IMR-90 (cell line): ENCODE measurements at regions not wholly inside any gene's neighbourhood (a gene's known extent, or its start where the extent isn't known, plus 50 kb on each side); places are given as distances from the start of the nearest gene placed in this dataset.

ENCODE experiments used
- ATAC-seq: fragments of 200-7000 bp; cut with Tn5 transposase; 2 replicates; pipeline ENCODE4 v1.9.1; 2020; ENCODE audit warnings: low read depth, mild to moderate bottlenecking, moderate library complexity
- BruUV-seq: library from RNA; stranded (reverse); fragments of 400-500 nt; replicated peaks from 2 replicates; lab custom pipeline; 2021; lab: Mats Ljungman, UMichigan
- CTCF ChIA-PET: fragments of 300-600 bp; formaldehyde crosslinking; extraction: SDS; loops from one replicate; lab custom pipeline; 2021; ENCODE audit warnings: antibody characterized with exemption; lab: Yijun Ruan, JAX
- POLR2A ChIA-PET: fragments of 300-600 bp; sonication (Branson Sonifier 250); formaldehyde crosslinking; loops from one replicate; lab custom pipeline; 2022; ENCODE audit warnings: antibody characterized with exemption; ENCODE audit not compliant: unreplicated experiment; lab: Charles Lee
- DNase-seq: peaks from one replicate; pipeline ENCODE4 v3.0.0; 2013
- H2AFZ ChIP-seq: replicated peaks from 2 replicates; pipeline ENCODE3; 2013; ENCODE audit warnings: low read length, mild to moderate bottlenecking; ENCODE audit not compliant: poor library complexity
- H2AK5ac ChIP-seq: 2 replicates; pipeline ENCODE4 v1.6.1; 2013; ENCODE audit warnings: low read depth, low read length, inconsistent platforms
- H2AK9ac ChIP-seq: replicated peaks from 2 replicates; pipeline ENCODE3; 2013; ENCODE audit warnings: mild to moderate bottlenecking, low read depth, low read length, moderate library complexity; ENCODE audit not compliant: poor library complexity
- H2BK120ac ChIP-seq: 2 replicates; pipeline ENCODE4 v1.6.1; 2013; ENCODE audit warnings: low read depth, low read length, inconsistent platforms
- H2BK15ac ChIP-seq: 3 replicates; pipeline ENCODE4 v1.6.1; 2013; ENCODE audit warnings: low read depth, low read length, inconsistent platforms
- H2BK20ac ChIP-seq: 2 replicates; pipeline ENCODE4 v1.6.1; 2013; ENCODE audit warnings: low read depth, mild to moderate bottlenecking, inconsistent platforms, low read length, moderate library complexity
- H2BK5ac ChIP-seq: 2 replicates; pipeline ENCODE4 v1.6.1; 2013; ENCODE audit warnings: mild to moderate bottlenecking, low read depth, low read length, inconsistent platforms; ENCODE audit not compliant: poor library complexity, severe bottlenecking
- H3K14ac ChIP-seq: replicated peaks from 2 replicates; pipeline ENCODE4 v1.6.1; 2013; ENCODE audit warnings: low read depth, low read length, inconsistent platforms
- H3K18ac ChIP-seq: 2 replicates; pipeline ENCODE4 v1.6.1; 2013; ENCODE audit warnings: low read depth, low read length, control low read depth
- H3K23ac ChIP-seq: 2 replicates; pipeline ENCODE4 v1.6.1; 2013; ENCODE audit warnings: low read depth, low read length, inconsistent platforms
- H3K27ac ChIP-seq: 2 replicates; pipeline ENCODE4 v1.5.1; 2013; ENCODE audit warnings: mild to moderate bottlenecking, control low read depth, low read length; ENCODE audit not compliant: insufficient read depth
- H3K27me3 ChIP-seq: 2 replicates; pipeline ENCODE4 v1.6.1; 2013; ENCODE audit warnings: low read length; ENCODE audit not compliant: control insufficient read depth, insufficient read depth
- H3K36me3 ChIP-seq: 2 replicates; pipeline ENCODE4 v1.6.1; 2013; ENCODE audit warnings: low read length, mixed read lengths; ENCODE audit not compliant: control insufficient read depth, insufficient read depth
- H3K4ac ChIP-seq: 2 replicates; pipeline ENCODE4 v1.6.1; 2013; ENCODE audit warnings: low read depth, low read length, inconsistent platforms
- H3K4me1 ChIP-seq: 2 replicates; pipeline ENCODE4 v1.6.1; 2013; ENCODE audit warnings: low read length, mixed read lengths; ENCODE audit not compliant: control insufficient read depth, insufficient read depth
- H3K4me2 ChIP-seq: 2 replicates; pipeline ENCODE4 v1.6.1; 2013; ENCODE audit warnings: low read depth, mild to moderate bottlenecking, control low read depth, low read length, moderate library complexity
- H3K4me3 ChIP-seq: 2 replicates; pipeline ENCODE4 v1.5.1; 2013; ENCODE audit warnings: low read depth, mild to moderate bottlenecking, control low read depth, low read length, moderate library complexity; ENCODE audit not compliant: insufficient read depth
- H3K56ac ChIP-seq: 2 replicates; pipeline ENCODE4 v1.6.1; 2013; ENCODE audit warnings: low read length, inconsistent platforms; ENCODE audit not compliant: insufficient read depth; ENCODE audit errors: extremely low read depth
- H3K79me1 ChIP-seq, 2 experiments: 2 replicates each; pipeline ENCODE4 v1.6.1; 2013; ENCODE audit warnings: low read length in 2 of 2, inconsistent platforms in 1 of 2, low read depth in 1 of 2
- H3K9ac ChIP-seq: 2 replicates; pipeline ENCODE4 v1.6.1; 2013; ENCODE audit warnings: low read depth, low read length, control low read depth
- H3K9me1 ChIP-seq: 2 replicates; pipeline ENCODE4 v1.6.1; 2013; ENCODE audit warnings: low read length, inconsistent platforms; ENCODE audit not compliant: insufficient read depth
- H3K9me3 ChIP-seq: 2 replicates; pipeline ENCODE4 v1.6.1; 2013; ENCODE audit warnings: low read length; ENCODE audit not compliant: control insufficient read depth, insufficient read depth
- H4K20me1 ChIP-seq: 2 replicates; pipeline ENCODE4 v1.6.1; 2013; ENCODE audit warnings: low read length, inconsistent platforms; ENCODE audit not compliant: insufficient read depth
- H4K5ac ChIP-seq: 2 replicates; pipeline ENCODE4 v1.6.1; 2013; ENCODE audit warnings: mild to moderate bottlenecking, low read depth, low read length, control low read depth
- H4K8ac ChIP-seq, 2 experiments: 2 replicates each; pipeline ENCODE4 v1.6.1; 2013; ENCODE audit warnings: low read depth in 2 of 2, low read length in 2 of 2, control low read depth in 1 of 2, inconsistent platforms in 1 of 2
- H4K91ac ChIP-seq: 2 replicates; pipeline ENCODE4 v1.6.1; 2013; ENCODE audit warnings: low read depth, low read length, inconsistent platforms; ENCODE audit not compliant: insufficient read depth
- BHLHE40 ChIP-seq: fragments of 150-350 bp; IDR thresholded peaks from 2 replicates; pipeline ENCODE4 v1.6.1; 2016; ENCODE audit warnings: mild to moderate bottlenecking, low read depth, low read length
- CEBPB ChIP-seq: IDR thresholded peaks from 2 replicates; pipeline ENCODE4 v1.6.1; 2012; ENCODE audit warnings: low read depth, low read length, improper control_type of control experiment
- FOS ChIP-seq: fragments of 150-350 bp; IDR thresholded peaks from 2 replicates; pipeline ENCODE4 v1.6.1; 2016; ENCODE audit warnings: low read depth, low read length
- MAFK ChIP-seq: IDR thresholded peaks from 2 replicates; pipeline ENCODE4 v1.6.1; 2012; ENCODE audit warnings: low read depth, low read length, improper control_type of control experiment
- MAZ ChIP-seq: IDR thresholded peaks from 2 replicates; pipeline ENCODE4 v1.6.1; 2012; ENCODE audit warnings: low read depth, mild to moderate bottlenecking, low read length, improper control_type of control experiment, moderate library complexity, borderline replicate concordance
- MXI1 ChIP-seq: IDR thresholded peaks from 2 replicates; pipeline ENCODE4 v1.6.1; 2012; ENCODE audit warnings: low read depth, mild to moderate bottlenecking, low read length, moderate library complexity, borderline replicate concordance
- POLR2A ChIP-seq: IDR thresholded peaks from 2 replicates; pipeline ENCODE4 v1.6.1; 2012; ENCODE audit warnings: mild to moderate bottlenecking, low read depth, low read length
- RAD21 ChIP-seq: IDR thresholded peaks from 2 replicates; pipeline ENCODE4 v1.6.1; 2012; ENCODE audit warnings: low read length, improper control_type of control experiment
- RCOR1 ChIP-seq: IDR thresholded peaks from 2 replicates; pipeline ENCODE4 v1.6.1; 2012; ENCODE audit warnings: mild to moderate bottlenecking, low read length, improper control_type of control experiment; ENCODE audit not compliant: insufficient replicate concordance
- RFX5 ChIP-seq: IDR thresholded peaks from 2 replicates; pipeline ENCODE4 v1.8.0; 2012; ENCODE audit warnings: low read depth, mild to moderate bottlenecking, low read length, moderate library complexity
- SMC3 ChIP-seq: fragments of 150-350 bp; IDR thresholded peaks from 2 replicates; pipeline ENCODE4 v1.6.1; 2016; ENCODE audit warnings: low read depth, mild to moderate bottlenecking, antibody characterized with exemption, low read length, moderate library complexity
- WGBS, 2 experiments: methylation state at CpG; one replicate each; pipeline versions ENCODE4 v1.1.5 to v1.1.7; 2013; ENCODE audit warnings: missing lambda C conversion rate in 2 of 2; ENCODE audit not compliant: insufficient read length in 1 of 2; ENCODE audit errors: extremely low coverage in 2 of 2; 5-methylcytosine and 5-hydroxymethylcytosine counted together
- dilution Hi-C: fragments of 300-500 bp; cut with HindIII; formaldehyde crosslinking; loops from one replicate; pipeline ENCODE4 v1.14.3; 2018; ENCODE audit warnings: low sequenced_read_pairs; ENCODE audit not compliant: unreplicated experiment
- in situ Hi-C: fragments of 300-500 bp; cut with MboI; formaldehyde crosslinking; loops from 3 replicates; pipeline ENCODE4 v1.14.3; 2019; ENCODE audit warnings: low sequenced_read_pairs, inconsistent platforms, mixed read lengths
- intact Hi-C: fragments of 100-400 bp; cut with micrococcal nuclease; formaldehyde crosslinking; loops from 2 replicates; pipeline ENCODE4 v1.10.0; 2022
- TF ChIP-seq, protein P1 (sequence below): conservative IDR thresholded peaks from 2 replicates; pipeline ENCODE4 v1.5.1; 2012; ENCODE audit warnings: mild to moderate bottlenecking, low read depth, low read length, improper control_type of control experiment
- TF ChIP-seq, protein P2 (sequence below): fragments of 150-350 bp; IDR thresholded peaks from 2 replicates; pipeline ENCODE4 v1.6.1; 2016; ENCODE audit warnings: low read depth, mild to moderate bottlenecking, low read length, moderate library complexity, borderline replicate concordance

GRCh38 chr16:86884390-86884650 lies 306.0 kb downstream of the FOXL1 start:
- no peak overlapping the region for H2AFZ ChIP-seq
- POLR2A ChIA-PET, result no interaction called here
- peaks cover 5% of the 10 kb centered on the region for H3K4me1 ChIP-seq
- H3K14ac ChIP-seq, result no peak overlapping the region
- H3K27ac ChIP-seq, result no peak overlapping the region
- no peak overlapping the region for H2AK5ac ChIP-seq
- CTCF ChIA-PET, result no interaction called here
- no peaks in the 10 kb centered on the region for H3K9me1 ChIP-seq
- no peak overlapping the region for H3K4me2 ChIP-seq
- no peaks in the 10 kb centered on the region for H3K9me3 ChIP-seq
- H4K8ac ChIP-seq, result no peak overlapping the region
- TF ChIP-seq RAD21 (no peak), MAZ (no peak), BHLHE40 (no peak), POLR2A (no peak), SMC3 (no peak), MAFK (no peak), RFX5 (no peak), RCOR1 (no peak), MXI1 (no peak), FOS (no peak), CEBPB (no peak)
- TF ChIP-seq, protein P1, sequence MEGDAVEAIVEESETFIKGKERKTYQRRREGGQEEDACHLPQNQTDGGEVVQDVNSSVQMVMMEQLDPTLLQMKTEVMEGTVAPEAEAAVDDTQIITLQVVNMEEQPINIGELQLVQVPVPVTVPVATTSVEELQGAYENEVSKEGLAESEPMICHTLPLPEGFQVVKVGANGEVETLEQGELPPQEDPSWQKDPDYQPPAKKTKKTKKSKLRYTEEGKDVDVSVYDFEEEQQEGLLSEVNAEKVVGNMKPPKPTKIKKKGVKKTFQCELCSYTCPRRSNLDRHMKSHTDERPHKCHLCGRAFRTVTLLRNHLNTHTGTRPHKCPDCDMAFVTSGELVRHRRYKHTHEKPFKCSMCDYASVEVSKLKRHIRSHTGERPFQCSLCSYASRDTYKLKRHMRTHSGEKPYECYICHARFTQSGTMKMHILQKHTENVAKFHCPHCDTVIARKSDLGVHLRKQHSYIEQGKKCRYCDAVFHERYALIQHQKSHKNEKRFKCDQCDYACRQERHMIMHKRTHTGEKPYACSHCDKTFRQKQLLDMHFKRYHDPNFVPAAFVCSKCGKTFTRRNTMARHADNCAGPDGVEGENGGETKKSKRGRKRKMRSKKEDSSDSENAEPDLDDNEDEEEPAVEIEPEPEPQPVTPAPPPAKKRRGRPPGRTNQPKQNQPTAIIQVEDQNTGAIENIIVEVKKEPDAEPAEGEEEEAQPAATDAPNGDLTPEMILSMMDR, result no peak
- TF ChIP-seq, protein P2, sequence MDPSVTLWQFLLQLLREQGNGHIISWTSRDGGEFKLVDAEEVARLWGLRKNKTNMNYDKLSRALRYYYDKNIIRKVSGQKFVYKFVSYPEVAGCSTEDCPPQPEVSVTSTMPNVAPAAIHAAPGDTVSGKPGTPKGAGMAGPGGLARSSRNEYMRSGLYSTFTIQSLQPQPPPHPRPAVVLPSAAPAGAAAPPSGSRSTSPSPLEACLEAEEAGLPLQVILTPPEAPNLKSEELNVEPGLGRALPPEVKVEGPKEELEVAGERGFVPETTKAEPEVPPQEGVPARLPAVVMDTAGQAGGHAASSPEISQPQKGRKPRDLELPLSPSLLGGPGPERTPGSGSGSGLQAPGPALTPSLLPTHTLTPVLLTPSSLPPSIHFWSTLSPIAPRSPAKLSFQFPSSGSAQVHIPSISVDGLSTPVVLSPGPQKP, result no peak
- no peak overlapping the region for H4K91ac ChIP-seq
- no peak overlapping the region for H2AK9ac ChIP-seq
- peak; percentile 48; the same call in 1 of the 2 replicates for ATAC-seq
- no peak overlapping the region for H2BK120ac ChIP-seq
- no peak overlapping the region for H3K18ac ChIP-seq
- no peak overlapping the region for H3K56ac ChIP-seq
- H2BK5ac ChIP-seq, result no peak overlapping the region
- dilution Hi-C loops, result no loop called here
- H4K20me1 ChIP-seq, result no peaks in the 10 kb centered on the region
- H2BK20ac ChIP-seq, result no peak overlapping the region
- BruUV-seq, result no TSS peak
- intact Hi-C loops, result no loop called here
- no peak overlapping the region for H4K5ac ChIP-seq
- H3K27me3 ChIP-seq, result peaks cover 4% of the 10 kb centered on the region; the same call in 1 of the 2 replicates
- no peak overlapping the region for H3K4me3 ChIP-seq
- no peak overlapping the region for H3K4ac ChIP-seq
- H3K79me1 ChIP-seq, result no peaks in the 10 kb centered on the region
- in situ Hi-C loops, result no loop called here
- no peak for DNase-seq
- H3K36me3 ChIP-seq, result no peaks in the 10 kb centered on the region
- H3K9ac ChIP-seq, result no peak overlapping the region
- WGBS, 2 experiments, result no CpG with 5 or more reads among the region's 4 CpGs
- no peak overlapping the region for H3K23ac ChIP-seq
- H2BK15ac ChIP-seq, result no peak overlapping the region
